Fibroblast of mammary gland (primary cell): ENCODE measurements at regions not wholly inside any gene's neighbourhood (a gene's known extent, or its start where the extent isn't known, plus 50 kb on each side); places are given as distances from the start of the nearest gene placed in this dataset.

Experiments used
- DNase-seq: peaks from one replicate; pipeline ENCODE4 v3.0.0-alpha.2; 2010; ENCODE audit warnings: low read depth
- H3K4me3 ChIP-seq: 2 replicates; pipeline ENCODE4 v1.5.1; 2011; ENCODE audit warnings: low read depth, mild to moderate bottlenecking, low read length, moderate library complexity; ENCODE audit not compliant: control insufficient read depth
- CTCF ChIP-seq: conservative IDR thresholded peaks from 2 replicates; pipeline ENCODE4 v1.5.1; 2011; ENCODE audit warnings: low read depth, low read length, inconsistent platforms; ENCODE audit not compliant: control insufficient read depth, insufficient read depth

- no peak overlapping the region for H3K4me3 ChIP-seq
- no peak for TF ChIP-seq CTCF
- no peak for DNase-seq
Observed at GRCh38 chr1:81225789-81226602, 574.7 kb upstream of the ADGRL2 start.

- no peak for TF ChIP-seq CTCF
- DNase-seq = no peak
Observed at GRCh38 chr1:81224222-81224621, 576.5 kb upstream of the ADGRL2 start.

GRCh38 chr1:81221564-81221963 is 579.2 kb upstream of the ADGRL2 start:
- no peak for TF ChIP-seq CTCF
- no peak overlapping the region for H3K4me3 ChIP-seq
- DNase-seq = no peak

More at GRCh38 chr1:81224222-81224621, 576.5 kb upstream of the ADGRL2 start:
- H3K4me3 ChIP-seq = no peak overlapping the region

- TF ChIP-seq CTCF = no peak
- no peak for DNase-seq
- no peak overlapping the region for H3K4me3 ChIP-seq
Observed at GRCh38 chr1:81220614-81221071, 580.1 kb upstream of the ADGRL2 start.

GRCh38 chr1:81217058-81217457 is 583.7 kb upstream of the ADGRL2 start:
- DNase-seq = no peak
- TF ChIP-seq CTCF = no peak
- H3K4me3 ChIP-seq = no peak overlapping the region

GRCh38 chr1:81213279-81213678 is 587.5 kb upstream of the ADGRL2 start:
- no peak overlapping the region for H3K4me3 ChIP-seq
- no peak for TF ChIP-seq CTCF

GRCh38 chr1:81209461-81209860 is 591.3 kb upstream of the ADGRL2 start:
- no peak overlapping the region for H3K4me3 ChIP-seq
- no peak for TF ChIP-seq CTCF
- DNase-seq = no peak

More at GRCh38 chr1:81213279-81213678, 587.5 kb upstream of the ADGRL2 start:
- no peak for DNase-seq
